ENCODE measurements at regions not wholly inside any gene's neighbourhood (a gene's known extent, or its start where the extent isn't known, plus 50 kb on each side); places are given as distances from the start of the nearest gene placed in this dataset.

DNA sequence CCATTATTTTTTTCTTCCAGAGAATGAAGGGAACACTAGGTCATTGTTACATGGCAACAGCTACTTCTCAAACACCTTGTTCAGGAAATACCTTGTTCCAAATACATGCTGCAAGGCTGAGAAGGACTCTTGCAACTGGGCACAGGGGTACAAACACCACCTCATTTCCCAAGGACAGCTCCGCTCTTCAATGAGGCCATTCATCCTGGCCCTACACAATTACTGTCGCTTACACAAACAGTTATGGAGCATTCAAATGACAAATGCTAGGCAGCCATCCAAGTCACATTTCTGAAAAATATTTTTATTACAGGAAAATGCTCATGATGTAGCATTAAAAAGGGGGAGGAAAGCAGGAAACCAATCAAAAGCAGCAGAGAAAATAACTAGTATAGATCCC is 611.9 kb downstream of the DHX35 start:
- DNase-seq: no peak
- TF ChIP-seq, protein P1, sequence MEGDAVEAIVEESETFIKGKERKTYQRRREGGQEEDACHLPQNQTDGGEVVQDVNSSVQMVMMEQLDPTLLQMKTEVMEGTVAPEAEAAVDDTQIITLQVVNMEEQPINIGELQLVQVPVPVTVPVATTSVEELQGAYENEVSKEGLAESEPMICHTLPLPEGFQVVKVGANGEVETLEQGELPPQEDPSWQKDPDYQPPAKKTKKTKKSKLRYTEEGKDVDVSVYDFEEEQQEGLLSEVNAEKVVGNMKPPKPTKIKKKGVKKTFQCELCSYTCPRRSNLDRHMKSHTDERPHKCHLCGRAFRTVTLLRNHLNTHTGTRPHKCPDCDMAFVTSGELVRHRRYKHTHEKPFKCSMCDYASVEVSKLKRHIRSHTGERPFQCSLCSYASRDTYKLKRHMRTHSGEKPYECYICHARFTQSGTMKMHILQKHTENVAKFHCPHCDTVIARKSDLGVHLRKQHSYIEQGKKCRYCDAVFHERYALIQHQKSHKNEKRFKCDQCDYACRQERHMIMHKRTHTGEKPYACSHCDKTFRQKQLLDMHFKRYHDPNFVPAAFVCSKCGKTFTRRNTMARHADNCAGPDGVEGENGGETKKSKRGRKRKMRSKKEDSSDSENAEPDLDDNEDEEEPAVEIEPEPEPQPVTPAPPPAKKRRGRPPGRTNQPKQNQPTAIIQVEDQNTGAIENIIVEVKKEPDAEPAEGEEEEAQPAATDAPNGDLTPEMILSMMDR (IDR thresholded peaks at IDR 0.05): no peak
- H3K4me3 Mint-ChIP-seq: no peak overlapping the region
- no peaks in the 10 kb centered on the region; the same call in none of the 2 replicates for H3K27me3 Mint-ChIP-seq (ENCODE audit: insufficient read depth)
- H3K36me3 Mint-ChIP-seq (ENCODE audit: low read depth): no peaks in the 10 kb centered on the region
- no peak overlapping the region for H3K27ac Mint-ChIP-seq
- no peaks in the 10 kb centered on the region for H3K4me1 Mint-ChIP-seq (ENCODE audit: low read depth)
- peaks cover 35% of the 10 kb centered on the region for H3K9me3 Mint-ChIP-seq

DNA sequence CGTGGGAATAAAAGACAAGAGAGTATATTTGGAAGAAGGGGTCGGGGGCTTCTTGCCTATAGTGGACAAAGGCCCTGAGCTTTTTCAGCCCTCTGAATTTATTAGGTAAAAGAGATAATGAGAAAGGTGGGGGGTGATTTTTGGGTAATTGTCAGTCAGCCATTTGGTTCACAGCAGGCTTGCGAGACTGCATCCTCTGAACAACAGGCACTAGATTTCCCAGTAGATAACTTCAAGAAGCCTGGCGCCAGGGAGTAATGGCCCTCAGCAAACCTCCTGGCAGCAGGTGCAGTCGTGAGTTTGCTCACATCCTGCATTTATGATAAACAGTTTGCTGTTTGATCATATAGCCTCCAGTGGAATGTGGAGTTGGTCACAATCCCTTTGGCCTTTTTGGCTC is 609.0 kb downstream of the DHX35 start:
- Mint-ChIP-seq H3K4me1 (ENCODE audit: low read depth) (no peaks in the 10 kb centered on the region), H3K4me3 (no peak overlapping the region), H3K27ac (no peak overlapping the region), H3K27me3 (ENCODE audit: insufficient read depth) (no peaks in the 10 kb centered on the region; the same call in none of the 2 replicates), H3K9me3 (peaks cover 26% of the 10 kb centered on the region), H3K36me3 (ENCODE audit: low read depth) (no peaks in the 10 kb centered on the region)
- TF ChIP-seq, protein P1 (IDR thresholded peaks at IDR 0.05): no peak
- no peak for DNase-seq

- peaks cover 29% of the 10 kb centered on the region for H3K9me3 Mint-ChIP-seq
- H3K27me3 Mint-ChIP-seq (ENCODE audit: insufficient read depth): no peaks in the 10 kb centered on the region; the same call in none of the 2 replicates
- H3K4me1 Mint-ChIP-seq (ENCODE audit: low read depth): no peaks in the 10 kb centered on the region
- no peak for DNase-seq
- TF ChIP-seq, protein P1 (IDR thresholded peaks at IDR 0.05): no peak
- H3K36me3 Mint-ChIP-seq (ENCODE audit: low read depth): no peaks in the 10 kb centered on the region
- no peak overlapping the region for H3K27ac Mint-ChIP-seq
- no peak overlapping the region for H3K4me3 Mint-ChIP-seq
These were observed 606.0 kb downstream of the DHX35 start for GRCh38 chr20:39568109-39568508.

GRCh38 chr20:39563349-39563748 is 601.2 kb downstream of the DHX35 start:
- Mint-ChIP-seq H3K27ac (no peak overlapping the region), H3K4me3 (no peak overlapping the region), H3K27me3 (ENCODE audit: insufficient read depth) (no peaks in the 10 kb centered on the region), H3K9me3 (peaks cover 21% of the 10 kb centered on the region), H3K4me1 (ENCODE audit: low read depth) (no peaks in the 10 kb centered on the region), H3K36me3 (ENCODE audit: low read depth) (no peaks in the 10 kb centered on the region)
- TF ChIP-seq, protein P1 (IDR thresholded peaks at IDR 0.05): no peak
- no peak for DNase-seq

- DNase-seq: no peak
- H3K4me3 Mint-ChIP-seq: no peak overlapping the region
- H3K36me3 Mint-ChIP-seq (ENCODE audit: low read depth): no peaks in the 10 kb centered on the region
- H3K27me3 Mint-ChIP-seq (ENCODE audit: insufficient read depth): no peaks in the 10 kb centered on the region
- TF ChIP-seq, protein P1 (IDR thresholded peaks at IDR 0.05): no peak
- no peaks in the 10 kb centered on the region for H3K4me1 Mint-ChIP-seq (ENCODE audit: low read depth)
- H3K9me3 Mint-ChIP-seq: peaks cover 22% of the 10 kb centered on the region
- H3K27ac Mint-ChIP-seq: no peak overlapping the region
These were observed 592.2 kb downstream of the DHX35 start for GRCh38 chr20:39554341-39554740.

DNA sequence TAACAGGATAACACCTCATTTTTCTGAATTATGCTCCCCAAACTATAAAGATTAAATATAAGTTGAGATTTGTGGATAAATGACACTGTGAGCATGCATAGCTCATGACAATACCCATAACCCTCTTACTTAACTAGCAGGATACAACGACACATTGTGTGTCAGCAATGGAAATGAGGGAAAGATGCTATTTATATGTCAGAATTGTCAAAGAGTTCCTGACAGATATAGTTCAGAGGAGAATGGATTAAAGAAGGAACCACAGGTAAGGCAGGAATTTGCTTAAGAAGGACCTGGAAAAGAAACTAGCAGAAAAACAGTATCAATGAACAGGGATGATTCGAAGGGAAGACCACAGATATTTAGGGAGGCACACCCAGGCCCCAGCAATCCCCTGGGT is 591.0 kb downstream of the DHX35 start:
- Mint-ChIP-seq H3K36me3 (ENCODE audit: low read depth) (no peaks in the 10 kb centered on the region), H3K4me3 (no peak overlapping the region), H3K9me3 (peaks cover 26% of the 10 kb centered on the region), H3K27ac (no peak overlapping the region), H3K4me1 (ENCODE audit: low read depth) (no peaks in the 10 kb centered on the region), H3K27me3 (ENCODE audit: insufficient read depth) (no peaks in the 10 kb centered on the region)
- no peak for DNase-seq
- TF ChIP-seq, protein P1 (IDR thresholded peaks at IDR 0.05): no peak
